ENCODE measurements at regions not wholly inside any gene's neighbourhood (a gene's known extent, or its start where the extent isn't known, plus 50 kb on each side); places are given as distances from the start of the nearest gene placed in this dataset.

- H3K4ac ChIP-seq (ENCODE audit: low read depth, low read length), result no peak overlapping the region
- no peaks in the 10 kb centered on the region for H3K9me3 ChIP-seq (ENCODE audit: insufficient read depth, low read depth, low read length)
- DNase-seq, result no peak
- H2AFZ ChIP-seq (ENCODE audit: insufficient read depth, low read length, poor library complexity), result no peak overlapping the region
- no peak overlapping the region for H3K23ac ChIP-seq (ENCODE audit: low read length)
- no peak overlapping the region for H2BK120ac ChIP-seq (ENCODE audit: insufficient read depth, low read length, poor library complexity)
- H3K27ac ChIP-seq (ENCODE audit: low read depth, low read length), result no peak overlapping the region
- H2BK12ac ChIP-seq (ENCODE audit: low read length), result no peak overlapping the region
- H3K79me2 ChIP-seq (ENCODE audit: control insufficient read depth, insufficient read depth, low read length, poor library complexity), result no peaks in the 10 kb centered on the region
- no peak overlapping the region for H3K18ac ChIP-seq (ENCODE audit: low read length)
- H3K4me1 ChIP-seq (ENCODE audit: control insufficient read depth in 1 of 2, insufficient read depth in 2 of 2, low read length in 2 of 2), result no peaks in the 10 kb centered on the region
- no peak overlapping the region for H4K12ac ChIP-seq (ENCODE audit: low read depth, low read length)
- H2BK5ac ChIP-seq (ENCODE audit: low read depth, low read length, poor library complexity), result no peak overlapping the region
- H3K36me3 ChIP-seq (ENCODE audit: control insufficient read depth in 1 of 2, insufficient read depth in 2 of 2, low read length in 2 of 2), result no peaks in the 10 kb centered on the region
- H2AK5ac ChIP-seq (ENCODE audit: low read length), result no peak overlapping the region
- H4K91ac ChIP-seq (ENCODE audit: low read depth, low read length), result no peak overlapping the region
- H3K27me3 ChIP-seq (ENCODE audit: insufficient read depth, low read length), result no peaks in the 10 kb centered on the region
- no peak overlapping the region for H3K9ac ChIP-seq (ENCODE audit: low read length)
- H3K79me1 ChIP-seq (ENCODE audit: low read length), result no peaks in the 10 kb centered on the region
- H4K8ac ChIP-seq (ENCODE audit: low read depth, low read length), result no peak overlapping the region
- H3K14ac ChIP-seq (ENCODE audit: low read length), result no peak overlapping the region
- no CpG with 5 or more reads among the region's 6 CpGs for WGBS (ENCODE audit: extremely low coverage, insufficient coverage, insufficient read length)
- no peak overlapping the region for H3K4me3 ChIP-seq (ENCODE audit: low read depth, low read length)
- no peak overlapping the region for H3K4me2 ChIP-seq (ENCODE audit: low read length)
These were observed 510.1 kb downstream of the NR2F1-AS1 start for GRCh38 chr5:93070938-93071337.

- Histone ChIP-seq H3K27me3 (ENCODE audit: insufficient read depth, low read length) (no peaks in the 10 kb centered on the region), H3K27ac (ENCODE audit: low read depth, low read length) (no peak overlapping the region), H3K79me2 (ENCODE audit: control insufficient read depth, insufficient read depth, low read length, poor library complexity) (no peaks in the 10 kb centered on the region), H4K91ac (ENCODE audit: low read depth, low read length) (no peak overlapping the region), H4K8ac (ENCODE audit: low read depth, low read length) (no peak overlapping the region), H2BK12ac (ENCODE audit: low read length) (no peak overlapping the region), H3K4me1 (ENCODE audit: control insufficient read depth in 1 of 2, insufficient read depth in 2 of 2, low read length in 2 of 2) (no peaks in the 10 kb centered on the region), H3K36me3 (ENCODE audit: control insufficient read depth in 1 of 2, insufficient read depth in 2 of 2, low read length in 2 of 2) (no peaks in the 10 kb centered on the region), H4K12ac (ENCODE audit: low read depth, low read length) (no peak overlapping the region), H2BK120ac (ENCODE audit: insufficient read depth, low read length, poor library complexity) (no peak overlapping the region), H3K9me3 (ENCODE audit: insufficient read depth, low read depth, low read length) (no peaks in the 10 kb centered on the region), H3K4me3 (ENCODE audit: low read depth, low read length) (no peak overlapping the region), H3K9ac (ENCODE audit: low read length) (no peak overlapping the region), H2AK5ac (ENCODE audit: low read length) (no peak overlapping the region), H3K4me2 (ENCODE audit: low read length) (no peak overlapping the region), H3K18ac (ENCODE audit: low read length) (no peak overlapping the region), H3K23ac (ENCODE audit: low read length) (no peak overlapping the region), H2AFZ (ENCODE audit: insufficient read depth, low read length, poor library complexity) (no peak overlapping the region), H3K79me1 (ENCODE audit: low read length) (no peaks in the 10 kb centered on the region), H3K4ac (ENCODE audit: low read depth, low read length) (no peak overlapping the region), H3K14ac (ENCODE audit: low read length) (no peak overlapping the region), H2BK5ac (ENCODE audit: low read depth, low read length, poor library complexity) (no peak overlapping the region)
- no peak for DNase-seq
- no CpG with 5 or more reads among the region's 2 CpGs for WGBS (ENCODE audit: extremely low coverage, insufficient coverage, insufficient read length)
These were observed 511.7 kb downstream of the NR2F1-AS1 start for GRCh38 chr5:93069276-93069675.

GRCh38 chr5:93062548-93062947 lies 518.5 kb downstream of the NR2F1-AS1 start:
- Histone ChIP-seq H4K8ac (ENCODE audit: low read depth, low read length) (no peak overlapping the region), H3K4me3 (ENCODE audit: low read depth, low read length) (no peak overlapping the region), H3K9ac (ENCODE audit: low read length) (no peak overlapping the region), H2AK5ac (ENCODE audit: low read length) (no peak overlapping the region), H3K4ac (ENCODE audit: low read depth, low read length) (no peak overlapping the region), H3K18ac (ENCODE audit: low read length) (no peak overlapping the region), H3K27ac (ENCODE audit: low read depth, low read length) (no peak overlapping the region), H3K23ac (ENCODE audit: low read length) (no peak overlapping the region), H2BK12ac (ENCODE audit: low read length) (no peak overlapping the region), H2AFZ (ENCODE audit: insufficient read depth, low read length, poor library complexity) (no peak overlapping the region), H3K27me3 (ENCODE audit: insufficient read depth, low read length) (no peaks in the 10 kb centered on the region), H3K79me2 (ENCODE audit: control insufficient read depth, insufficient read depth, low read length, poor library complexity) (no peaks in the 10 kb centered on the region), H3K4me2 (ENCODE audit: low read length) (no peak overlapping the region), H3K14ac (ENCODE audit: low read length) (no peak overlapping the region), H4K12ac (ENCODE audit: low read depth, low read length) (no peak overlapping the region), H3K36me3 (ENCODE audit: control insufficient read depth in 1 of 2, insufficient read depth in 2 of 2, low read length in 2 of 2) (no peaks in the 10 kb centered on the region), H3K4me1 (ENCODE audit: control insufficient read depth in 1 of 2, insufficient read depth in 2 of 2, low read length in 2 of 2) (no peaks in the 10 kb centered on the region), H3K9me3 (ENCODE audit: insufficient read depth, low read depth, low read length) (no peaks in the 10 kb centered on the region), H4K91ac (ENCODE audit: low read depth, low read length) (no peak overlapping the region), H3K79me1 (ENCODE audit: low read length) (no peaks in the 10 kb centered on the region), H2BK120ac (ENCODE audit: insufficient read depth, low read length, poor library complexity) (no peak overlapping the region), H2BK5ac (ENCODE audit: low read depth, low read length, poor library complexity) (no peak overlapping the region)
- no CpG with 5 or more reads among the region's 1 CpG for WGBS (ENCODE audit: extremely low coverage, insufficient coverage, insufficient read length)
- peak in 1 of 2 donors; percentile 13 for DNase-seq

- Histone ChIP-seq H3K14ac (ENCODE audit: low read length) (no peak overlapping the region), H3K23ac (ENCODE audit: low read length) (no peak overlapping the region), H3K27me3 (ENCODE audit: insufficient read depth, low read length) (no peaks in the 10 kb centered on the region), H3K9ac (ENCODE audit: low read length) (no peak overlapping the region), H3K36me3 (ENCODE audit: control insufficient read depth in 1 of 2, insufficient read depth in 2 of 2, low read length in 2 of 2) (no peaks in the 10 kb centered on the region), H2AFZ (ENCODE audit: insufficient read depth, low read length, poor library complexity) (no peak overlapping the region), H3K4me2 (ENCODE audit: low read length) (no peak overlapping the region), H3K4me1 (ENCODE audit: control insufficient read depth in 1 of 2, insufficient read depth in 2 of 2, low read length in 2 of 2) (no peaks in the 10 kb centered on the region), H4K91ac (ENCODE audit: low read depth, low read length) (no peak overlapping the region), H3K4ac (ENCODE audit: low read depth, low read length) (no peak overlapping the region), H2AK5ac (ENCODE audit: low read length) (no peak overlapping the region), H3K9me3 (ENCODE audit: insufficient read depth, low read depth, low read length) (no peaks in the 10 kb centered on the region), H3K4me3 (ENCODE audit: low read depth, low read length) (no peak overlapping the region), H3K27ac (ENCODE audit: low read depth, low read length) (no peak overlapping the region), H4K12ac (ENCODE audit: low read depth, low read length) (no peak overlapping the region), H2BK5ac (ENCODE audit: low read depth, low read length, poor library complexity) (no peak overlapping the region), H3K79me1 (ENCODE audit: low read length) (no peaks in the 10 kb centered on the region), H4K8ac (ENCODE audit: low read depth, low read length) (no peak overlapping the region), H3K18ac (ENCODE audit: low read length) (no peak overlapping the region), H2BK120ac (ENCODE audit: insufficient read depth, low read length, poor library complexity) (no peak overlapping the region), H2BK12ac (ENCODE audit: low read length) (no peak overlapping the region), H3K79me2 (ENCODE audit: control insufficient read depth, insufficient read depth, low read length, poor library complexity) (no peaks in the 10 kb centered on the region)
- DNase-seq, result no peak
These were observed 522.7 kb downstream of the NR2F1-AS1 start for GRCh38 chr5:93058309-93058708.
